ENCODE measurements at regions not wholly inside any gene's neighbourhood (a gene's known extent, or its start where the extent isn't known, plus 50 kb on each side); places are given as distances from the start of the nearest gene placed in this dataset.

DNA sequence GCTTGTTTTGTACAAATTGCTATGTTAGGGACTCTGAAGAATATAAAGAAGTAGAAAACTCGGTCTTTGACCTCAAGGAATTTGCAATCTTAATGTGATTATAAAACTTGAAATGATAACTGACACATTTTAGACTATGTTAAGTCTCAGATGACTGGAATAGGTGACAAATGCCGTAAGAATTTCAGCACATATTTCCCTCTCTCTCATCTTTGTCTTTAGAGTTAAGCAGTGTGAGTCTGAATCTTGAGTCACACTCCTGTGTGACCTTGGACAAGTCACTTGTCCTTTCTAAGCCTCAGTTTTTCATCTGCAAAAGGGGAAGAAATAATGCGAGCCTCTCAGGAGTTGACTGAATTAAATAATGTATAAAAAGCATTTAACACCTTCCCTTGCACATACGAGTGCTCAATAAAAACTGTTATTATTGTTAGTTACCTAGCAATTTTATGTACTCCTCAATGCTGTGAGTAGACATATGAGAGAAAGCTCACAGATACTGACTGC is 103.7 kb downstream of the DYRK2 start (continued):
- TF ChIP-seq ZNF677 (tag by site-specific recombination; IDR thresholded peaks at IDR 0.05), result no peak

DNA sequence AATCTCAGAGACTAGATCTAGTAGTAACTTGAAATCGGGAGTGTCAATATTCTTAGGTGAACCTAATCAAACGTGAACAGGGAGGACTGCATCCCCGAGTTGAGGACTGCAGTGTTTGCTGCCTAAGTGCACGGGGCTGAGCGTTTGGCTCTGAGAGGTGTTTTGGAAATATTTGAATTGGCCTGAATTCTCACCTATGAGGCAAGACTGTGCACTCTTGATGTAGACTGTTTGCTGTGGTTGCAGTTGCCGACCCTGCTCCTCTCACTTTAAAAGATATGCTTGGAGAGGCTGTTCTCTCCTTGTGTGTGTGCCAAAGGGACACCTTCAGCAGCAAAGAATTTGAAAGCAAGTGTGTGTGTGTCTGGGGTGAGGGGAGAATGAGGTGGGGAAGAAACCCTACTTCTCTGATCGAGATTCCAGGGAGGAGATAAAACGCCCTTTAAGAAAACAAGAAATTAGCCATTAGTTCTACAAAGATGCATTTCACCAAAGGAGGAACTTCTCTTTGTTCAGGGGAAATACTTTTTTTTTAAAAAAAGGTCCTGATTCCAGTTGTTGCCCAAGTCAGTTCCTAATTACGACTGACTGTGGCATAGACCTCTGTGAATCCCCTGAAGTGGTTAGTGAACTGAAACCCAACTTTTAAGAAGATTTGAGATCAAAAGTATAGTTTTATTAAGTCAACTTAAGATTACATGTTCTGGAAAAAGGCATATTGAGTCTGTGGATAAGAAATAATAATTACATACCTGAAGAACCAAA is 106.6 kb downstream of the DYRK2 start:
- Histone ChIP-seq H3K9me3 (ENCODE audit: control insufficient read depth, insufficient read depth, low read depth, low read length) (no peaks in the 10 kb centered on the region), H3K36me3 (ENCODE audit: control insufficient read depth in 2 of 2, insufficient read depth in 1 of 2, low read length in 2 of 2) (no peaks in the 10 kb centered on the region), H3K4me1 (ENCODE audit: control insufficient read depth, insufficient read depth, low read length) (no peaks in the 10 kb centered on the region), H3K4me3 (ENCODE audit: low read depth, low read length) (no peak overlapping the region), H3K27ac (ENCODE audit: extremely low read depth, low read depth, low read length) (no peak overlapping the region)
- ChIA-PET POLR2A (no interaction called here), CTCF (no interaction called here)
- TF ChIP-seq, protein P1, sequence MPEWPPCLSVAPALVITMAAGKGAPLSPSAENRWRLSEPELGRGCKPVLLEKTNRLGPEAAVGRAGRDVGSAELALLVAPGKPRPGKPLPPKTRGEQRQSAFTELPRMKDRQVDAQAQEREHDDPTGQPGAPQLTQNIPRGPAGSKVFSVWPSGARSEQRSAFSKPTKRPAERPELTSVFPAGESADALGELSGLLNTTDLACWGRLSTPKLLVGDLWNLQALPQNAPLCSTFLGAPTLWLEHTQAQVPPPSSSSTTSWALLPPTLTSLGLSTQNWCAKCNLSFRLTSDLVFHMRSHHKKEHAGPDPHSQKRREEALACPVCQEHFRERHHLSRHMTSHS (tag by site-specific recombination; IDR thresholded peaks at IDR 0.05), result no peak
- TF ChIP-seq KLF7 (tag by site-specific recombination; IDR thresholded peaks at IDR 0.05; ENCODE audit: borderline replicate concordance), result no peak
- no peak for TF ChIP-seq TRIM28 (IDR thresholded peaks at IDR 0.05; ENCODE audit: borderline replicate concordance, low read length)

DNA sequence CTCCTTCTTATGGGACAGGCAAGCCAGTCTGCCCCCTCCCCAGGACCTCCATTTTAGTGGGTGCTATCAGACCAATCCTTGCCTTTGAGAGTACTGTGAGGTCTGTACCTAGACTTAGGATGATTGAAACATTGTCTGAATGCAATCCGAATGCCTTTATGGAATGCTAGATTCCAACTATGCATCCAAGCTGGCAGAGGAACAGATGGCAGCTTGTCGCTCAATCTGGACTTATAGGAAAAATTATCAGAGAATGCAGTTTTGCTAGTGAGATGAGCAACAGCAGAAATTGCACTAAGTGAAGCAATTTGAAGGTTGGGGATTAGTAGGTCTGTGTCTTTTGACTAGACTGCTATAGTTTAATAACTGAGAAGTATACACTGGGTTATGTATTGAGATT is 109.1 kb downstream of the DYRK2 start:
- Histone ChIP-seq H3K27ac (ENCODE audit: extremely low read depth, low read depth, low read length) (no peak overlapping the region), H3K36me3 (ENCODE audit: control insufficient read depth in 2 of 2, insufficient read depth in 1 of 2, low read length in 2 of 2) (no peaks in the 10 kb centered on the region), H3K4me3 (ENCODE audit: low read depth, low read length) (no peak overlapping the region), H3K9me3 (ENCODE audit: control insufficient read depth, insufficient read depth, low read depth, low read length) (no peaks in the 10 kb centered on the region), H3K4me1 (ENCODE audit: control insufficient read depth, insufficient read depth, low read length) (no peaks in the 10 kb centered on the region)
- TF ChIP-seq KLF16 (tag by site-specific recombination; IDR thresholded peaks at IDR 0.05) (no peak), ZNF121 (tag by site-specific recombination; IDR thresholded peaks at IDR 0.05) (no peak), GLIS1 (tag by site-specific recombination; IDR thresholded peaks at IDR 0.05) (no peak), PRDM1 (tag by site-specific recombination; IDR thresholded peaks at IDR 0.05) (no peak)
- POLR2A ChIA-PET, result no interaction called here
- CTCF ChIA-PET, result interaction anchor here (1.1 kb wide), 1 partner anchor 33 kb away, joined by 4 read pairs; no protein-coding TSS in a partner anchor

- Histone ChIP-seq H3K36me3 (ENCODE audit: control insufficient read depth in 2 of 2, insufficient read depth in 1 of 2, low read length in 2 of 2) (no peaks in the 10 kb centered on the region), H3K27ac (ENCODE audit: extremely low read depth, low read depth, low read length) (no peak overlapping the region), H3K4me3 (ENCODE audit: low read depth, low read length) (no peak overlapping the region), H3K9me3 (ENCODE audit: control insufficient read depth, insufficient read depth, low read depth, low read length) (no peaks in the 10 kb centered on the region), H3K4me1 (ENCODE audit: control insufficient read depth, insufficient read depth, low read length) (no peaks in the 10 kb centered on the region)
- ChIA-PET CTCF (interaction anchor here (1.1 kb wide), 1 partner anchor 34 kb away, joined by 4 read pairs; no protein-coding TSS in a partner anchor), POLR2A (no interaction called here)
- no peak for TF ChIP-seq ZBTB44 (tag by site-specific recombination; IDR thresholded peaks at IDR 0.05)
- no peak for TF ChIP-seq GLI4 (tag by site-specific recombination; IDR thresholded peaks at IDR 0.05)
- no peak for TF ChIP-seq ZBTB20 (tag by site-specific recombination; IDR thresholded peaks at IDR 0.05)
- TF ChIP-seq, protein P1 (tag by site-specific recombination; IDR thresholded peaks at IDR 0.05), result no peak
- no peak for TF ChIP-seq ZNF610 (tag by site-specific recombination; IDR thresholded peaks at IDR 0.05; ENCODE audit: borderline replicate concordance)
- TF ChIP-seq SCRT1 (tag by site-specific recombination; IDR thresholded peaks at IDR 0.05; ENCODE audit: borderline replicate concordance), result no peak
- TF ChIP-seq ZBTB11 (tag by site-specific recombination; conservative IDR thresholded peaks at IDR 0.05; ENCODE audit: low read depth), result no peak
- no peak for TF ChIP-seq ZNF274 (IDR thresholded peaks at IDR 0.05; ENCODE audit: low read length)
- TF ChIP-seq ZNF274 (tag by site-specific recombination; IDR thresholded peaks at IDR 0.05; ENCODE audit: borderline replicate concordance), result no peak
- no peak for TF ChIP-seq AEBP2 (tag by site-specific recombination; IDR thresholded peaks at IDR 0.05; ENCODE audit: borderline replicate concordance)
- no peak for TF ChIP-seq OVOL3 (tag by site-specific recombination; IDR thresholded peaks at IDR 0.05)
- no peak for TF ChIP-seq REPIN1 (tag by site-specific recombination; IDR thresholded peaks at IDR 0.05; ENCODE audit: low read depth)
- TF ChIP-seq ZNF174 (tag by site-specific recombination; IDR thresholded peaks at IDR 0.05), result no peak
- no peak for TF ChIP-seq KLF16 (tag by site-specific recombination; IDR thresholded peaks at IDR 0.05)
- TF ChIP-seq KLF9 (tag by site-specific recombination; IDR thresholded peaks at IDR 0.05; ENCODE audit: low read depth), result no peak
Observed at GRCh38 chr12:67758119-67758518, 109.6 kb downstream of the DYRK2 start.

All from HEK293 (cell line).